K562 (cell line): ENCODE measurements at regions not wholly inside any gene's neighbourhood (a gene's known extent, or its start where the extent isn't known, plus 50 kb on each side); places are given as distances from the start of the nearest gene placed in this dataset.

ENCODE experiments used
- ATAC-seq: fragments of 200-7000 bp; cut with Tn5 transposase; 3 replicates; pipeline ENCODE4 v1.9.1; 2020; ENCODE audit warnings: moderate library complexity
- BruUV-seq: library from RNA; stranded (reverse); fragments of 400-500 nt; replicated peaks from 2 replicates; lab custom pipeline; 2021; lab: Mats Ljungman, UMichigan
- CTCF ChIA-PET: fragments of 300-600 bp; formaldehyde crosslinking; extraction: SDS; loops from one replicate; lab custom pipeline; 2021; ENCODE audit warnings: low intra/inter-chr PET ratio; lab: Yijun Ruan, JAX
- POLR2A ChIA-PET: fragments of 300-600, 350-650 bp; sonication (Branson Sonifier 250); formaldehyde crosslinking; extraction: SDS; loops from one replicate; lab custom pipeline; 2021; ENCODE audit warnings: antibody characterized with exemption, inconsistent platforms; lab: Yijun Ruan, JAX
- DNase-seq, 4 experiments: peaks; one replicate each; pipeline versions ENCODE4 v3.0.0 to v3.0.0-alpha.2; 2011 to 2018; ENCODE audit warnings: low spot score in 3 of 4, mixed read lengths in 3 of 4; ENCODE audit errors: extremely low read depth in 1 of 4
- FAIRE-seq: peaks from 2 replicates; lab custom pipeline; 2011; peaks lifted over from hg19 to GRCh38; lab: Jason Lieb, UNC
- H2AFZ ChIP-seq: 2 replicates; pipeline ENCODE4 v1.6.0; 2011; ENCODE audit warnings: low read depth, low read length, control low read depth, inconsistent platforms
- H3K27ac ChIP-seq: fragments of 200-600 bp; 3 replicates; pipeline ENCODE4 v1.8.0; 2011; ENCODE audit warnings: low read depth, mild to moderate bottlenecking, control low read depth, inconsistent platforms, low read length, moderate library complexity, mixed read lengths; ENCODE audit errors: extremely low read depth
- H3K27me3 ChIP-seq, 2 experiments: fragments of 300-600 bp in 1 of 2; 2 replicates in 1 of 2; 3 replicates in 1 of 2; pipeline versions ENCODE4 v1.6.0 to v1.8.0; 2011; ENCODE audit warnings: inconsistent platforms in 2 of 2, low read length in 2 of 2, mild to moderate bottlenecking in 1 of 2, mixed read lengths in 1 of 2, moderate library complexity in 1 of 2; ENCODE audit not compliant: control insufficient read depth in 2 of 2, insufficient read depth in 2 of 2
- H3K36me3 ChIP-seq: fragments of 300-600 bp; 3 replicates; pipeline ENCODE4 v1.8.0; 2011; ENCODE audit warnings: mild to moderate bottlenecking, low read length, inconsistent platforms; ENCODE audit not compliant: control insufficient read depth, insufficient read depth
- H3K4me1 ChIP-seq, 2 experiments: fragments of 200-600 bp in 1 of 2; replicated peaks in 1 of 2; 2 replicates in 1 of 2; 3 replicates in 1 of 2; pipeline versions ENCODE4 v1.5.1 to v1.8.0; 2011; ENCODE audit warnings: inconsistent platforms in 2 of 2, low read length in 2 of 2, mild to moderate bottlenecking in 1 of 2, mixed read lengths in 1 of 2, moderate library complexity in 1 of 2; ENCODE audit not compliant: control insufficient read depth in 2 of 2, insufficient read depth in 2 of 2
- H3K4me2 ChIP-seq: 2 replicates; pipeline ENCODE4 v1.6.1; 2011; ENCODE audit warnings: low read length, control low read depth, inconsistent platforms, mixed read lengths; ENCODE audit not compliant: insufficient read depth
- H3K4me3 ChIP-seq: fragments of 200-600 bp; sonication (generic), shearing (Covaris generic); 2 replicates; pipeline ENCODE4 v1.5.1; 2016; ENCODE audit warnings: control low read depth, inconsistent platforms
- H3K79me2 ChIP-seq: fragments of 200-600 bp; 3 replicates; pipeline ENCODE4 v1.8.0; 2011; ENCODE audit warnings: low read length, inconsistent platforms; ENCODE audit not compliant: control insufficient read depth, insufficient read depth
- H3K9ac ChIP-seq, 2 experiments: 2 replicates each; pipeline versions ENCODE4 v1.6.0 to v1.6.1; 2011; ENCODE audit warnings: low read depth in 2 of 2, low read length in 2 of 2, control low read depth in 1 of 2, inconsistent platforms in 1 of 2, mild to moderate bottlenecking in 1 of 2, mixed read lengths in 1 of 2; ENCODE audit not compliant: insufficient read depth in 1 of 2
- H3K9me1 ChIP-seq: one replicate; pipeline ENCODE4 v1.6.0; 2011; ENCODE audit warnings: inconsistent platforms, mild to moderate bottlenecking, low read length, moderate library complexity; ENCODE audit not compliant: control insufficient read depth, insufficient read depth
- H3K9me3 ChIP-seq: replicated peaks from 2 replicates; pipeline ENCODE4 v1.5.1; 2011; ENCODE audit warnings: low read depth, low read length, inconsistent platforms; ENCODE audit not compliant: control insufficient read depth, insufficient read depth
- H4K20me1 ChIP-seq: replicated peaks from 2 replicates; pipeline ENCODE4 v1.6.1; 2011; ENCODE audit warnings: low read length, inconsistent platforms, mixed read lengths; ENCODE audit not compliant: control insufficient read depth, insufficient read depth
- ASH1L ChIP-seq: fragments of 450-650 bp; IDR thresholded peaks from 2 replicates; pipeline ENCODE4 v1.6.1; 2018; ENCODE audit warnings: borderline replicate concordance, mild to moderate bottlenecking, low read depth; ENCODE audit not compliant: partially characterized antibody
- CBX1 ChIP-seq: sonication (generic); IDR thresholded peaks from 2 replicates; pipeline ENCODE4 v1.6.1; 2016; ENCODE audit warnings: antibody characterized with exemption, low read depth, mild to moderate bottlenecking
- CBX3 ChIP-seq, 2 experiments: IDR thresholded peaks; 1 replicate in 1 of 2; 2 replicates in 1 of 2; pipeline ENCODE4 v1.6.1; 2012; ENCODE audit warnings: inconsistent platforms in 2 of 2, low read length in 2 of 2, borderline replicate concordance in 1 of 2, control low read depth in 1 of 2
- CC2D1A ChIP-seq: fragments of 450-650 bp; IDR thresholded peaks from 2 replicates; pipeline ENCODE4 v1.6.1; 2017; ENCODE audit warnings: mild to moderate bottlenecking
- CHD2 ChIP-seq: IDR thresholded peaks from 2 replicates; pipeline ENCODE4 v1.6.1; 2011; ENCODE audit warnings: low read depth, low read length
- ERF ChIP-seq: fragments of 450-650 bp; formaldehyde crosslinking; IDR thresholded peaks from 2 replicates; pipeline ENCODE4 v1.4.0; 2020; ENCODE audit warnings: mild to moderate bottlenecking, mixed read lengths
- ETV5 ChIP-seq: sonication (generic); formaldehyde crosslinking; IDR thresholded peaks from 2 replicates; pipeline ENCODE4 v1.4.0; 2020; ENCODE audit warnings: low read depth, mild to moderate bottlenecking, missing genetic modification reagents
- FOXK1 ChIP-seq: sonication (generic); formaldehyde crosslinking; IDR thresholded peaks from 2 replicates; pipeline ENCODE4 v1.8.0; 2022; ENCODE audit warnings: missing genetic modification reagents, mild to moderate bottlenecking, borderline replicate concordance
- KAT2B ChIP-seq: IDR thresholded peaks from one replicate; pipeline ENCODE4 v1.6.1; 2012; ENCODE audit warnings: low read depth, mild to moderate bottlenecking, control low read depth, inconsistent platforms, low read length, moderate library complexity
- KDM2B ChIP-seq: fragments of 250-450 bp; sonication (Bioruptor Pico); IDR thresholded peaks from 2 replicates; pipeline ENCODE4 v1.8.0; 2021; ENCODE audit warnings: mild to moderate bottlenecking, moderate library complexity
- MCM3 ChIP-seq: fragments of 450-650 bp; IDR thresholded peaks from 2 replicates; pipeline ENCODE4 v1.6.1; 2016
- MYC ChIP-seq, 2 experiments: fragments of 250-450 bp in 1 of 2; sonication (Bioruptor Pico) in 1 of 2; IDR thresholded peaks; 2 replicates each; pipeline versions ENCODE4 v1.5.1 to v1.6.1; 2012 to 2021; ENCODE audit warnings: low read depth in 2 of 2, borderline replicate concordance in 1 of 2, improper control_type of control experiment in 1 of 2, low read length in 1 of 2, mild to moderate bottlenecking in 1 of 2, moderate library complexity in 1 of 2
- NFIX ChIP-seq: fragments of 250-450 bp; sonication (Bioruptor Pico); IDR thresholded peaks from 2 replicates; pipeline ENCODE4 v1.4.0; 2020; ENCODE audit warnings: low read depth, mild to moderate bottlenecking, moderate library complexity
- PHF21A ChIP-seq: fragments of 450-650 bp; IDR thresholded peaks from 2 replicates; pipeline ENCODE4 v1.6.1; 2017; ENCODE audit warnings: low read depth, borderline replicate concordance
- PRPF4 ChIP-seq: fragments of 200-400 bp; formaldehyde crosslinking; IDR thresholded peaks from one replicate; pipeline ENCODE4 v1.6.1; 2017; ENCODE audit warnings: low read length, low read depth, mild to moderate bottlenecking; ENCODE audit not compliant: insufficient read depth, poor library complexity, severe bottlenecking
- PTTG1 ChIP-seq: fragments of 450-650 bp; IDR thresholded peaks from 2 replicates; pipeline ENCODE4 v1.6.1; 2016; ENCODE audit warnings: low read depth, mild to moderate bottlenecking, missing genetic modification characterization, missing compliant biosample characterization
- PURB ChIP-seq: sonication (generic); formaldehyde crosslinking; IDR thresholded peaks from 2 replicates; pipeline ENCODE4 v1.9.0; 2021; ENCODE audit warnings: low read depth, mild to moderate bottlenecking, missing genetic modification reagents
- TARDBP ChIP-seq: fragments of 450-650 bp; IDR thresholded peaks from 2 replicates; pipeline ENCODE4 v1.6.1; 2016
- ZC3H4 ChIP-seq: sonication (generic); formaldehyde crosslinking; IDR thresholded peaks from 2 replicates; pipeline ENCODE4 v1.9.0; 2021; ENCODE audit warnings: missing genetic modification reagents, borderline replicate concordance
- WGBS: fragments of 100-300 bp; shearing (Covaris generic); methylation state at CpG from one replicate; pipeline ENCODE4 v1.1.6; 2016; ENCODE audit warnings: low coverage, mixed read lengths; ENCODE audit not compliant: insufficient coverage; ENCODE audit errors: missing lambda C conversion rate; 5-methylcytosine and 5-hydroxymethylcytosine counted together
- in situ Hi-C: fragments of 300-500 bp; cut with MboI; formaldehyde crosslinking; loops from 4 replicates; pipeline ENCODE4 v1.15.0; 2018; ENCODE audit warnings: inconsistent platforms, mixed read lengths
- intact Hi-C: fragments of 100-400 bp; cut with micrococcal nuclease; formaldehyde crosslinking; loops from 2 replicates; pipeline ENCODE4 v1.14.2; 2022

GRCh38 chr2:125559186-125559585 is 1096.8 kb upstream of the GYPC start:
- Histone ChIP-seq H3K4me1 (no peaks in the 10 kb centered on the region), H3K27me3 (no peaks in the 10 kb centered on the region), H3K9me1 (no peaks in the 10 kb centered on the region), H3K9ac (no peak overlapping the region), H3K9me3 (no peaks in the 10 kb centered on the region; the same call in 1 of the 2 replicates), H4K20me1 (no peaks in the 10 kb centered on the region), H3K4me3 (no peak overlapping the region), H3K36me3 (no peaks in the 10 kb centered on the region), H2AFZ (no peak overlapping the region), H3K79me2 (no peaks in the 10 kb centered on the region), H3K4me2 (no peak overlapping the region), H3K27ac (no peak overlapping the region)
- POLR2A ChIA-PET, result no interaction called here
- DNase-seq, result no peak
- no peak for TF ChIP-seq TARDBP
- no peak for TF ChIP-seq ERF (CRISPR knock-in tag)
- no peak for TF ChIP-seq ZC3H4 (CRISPR knock-in tag)
- no peak for TF ChIP-seq PRPF4
- no peak for TF ChIP-seq CBX1
- BruUV-seq, result no TSS peak
- no peak for ATAC-seq
- intact Hi-C loops, result no loop called here
- FAIRE-seq, result no peak
- 0% methylated on average over 3 of the region's 3 CpGs for WGBS
- CTCF ChIA-PET, result no interaction called here
- in situ Hi-C loops, result no loop called here

GRCh38 chr2:125560855-125561254 is 1095.1 kb upstream of the GYPC start:
- Histone ChIP-seq H4K20me1 (no peaks in the 10 kb centered on the region), H3K27ac (no peak overlapping the region), H3K27me3 (no peaks in the 10 kb centered on the region), H3K36me3 (no peaks in the 10 kb centered on the region), H3K9ac (no peak overlapping the region), H3K4me2 (no peak overlapping the region), H3K4me1 (no peaks in the 10 kb centered on the region), H2AFZ (no peak overlapping the region), H3K9me1 (no peaks in the 10 kb centered on the region), H3K79me2 (no peaks in the 10 kb centered on the region), H3K9me3 (no peaks in the 10 kb centered on the region; the same call in 1 of the 2 replicates), H3K4me3 (no peak overlapping the region)
- intact Hi-C loops (no loop called here), in situ Hi-C loops (no loop called here)
- ChIA-PET POLR2A (no interaction called here), CTCF (no interaction called here)
- ATAC-seq (no peak), DNase-seq (no peak), FAIRE-seq (no peak)
- 0% methylated on average over 1 of the region's 1 CpG for WGBS
- BruUV-seq, result no TSS peak
- TF ChIP-seq ETV5 (CRISPR knock-in tag), result no peak
- no peak for TF ChIP-seq KAT2B
- TF ChIP-seq ASH1L, result no peak
- no peak for TF ChIP-seq CC2D1A
- no peak for TF ChIP-seq MYC (IDR thresholded peaks at IDR 0.05; ENCODE audit: low read depth, low read length)
- no peak for TF ChIP-seq MYC (CRISPR knock-in tag; IDR thresholded peaks at IDR 0.05; ENCODE audit: borderline replicate concordance, low read depth)
- TF ChIP-seq PURB, result no peak
- no peak for TF ChIP-seq CHD2
- no peak for TF ChIP-seq PTTG1 (tag)
- TF ChIP-seq FOXK1 (CRISPR knock-in tag), result no peak
- TF ChIP-seq CBX3 (IDR thresholded peaks at IDR 0.05; ENCODE audit: borderline replicate concordance in 1 of 2, low read length in 2 of 2), result no peak
- no peak for TF ChIP-seq KDM2B (CRISPR knock-in tag)
- TF ChIP-seq PHF21A, result no peak
- no peak for TF ChIP-seq MCM3
- TF ChIP-seq NFIX, result no peak
